ENCODE measurements at regions not wholly inside any gene's neighbourhood (a gene's known extent, or its start where the extent isn't known, plus 50 kb on each side); places are given as distances from the start of the nearest gene placed in this dataset.

DNA sequence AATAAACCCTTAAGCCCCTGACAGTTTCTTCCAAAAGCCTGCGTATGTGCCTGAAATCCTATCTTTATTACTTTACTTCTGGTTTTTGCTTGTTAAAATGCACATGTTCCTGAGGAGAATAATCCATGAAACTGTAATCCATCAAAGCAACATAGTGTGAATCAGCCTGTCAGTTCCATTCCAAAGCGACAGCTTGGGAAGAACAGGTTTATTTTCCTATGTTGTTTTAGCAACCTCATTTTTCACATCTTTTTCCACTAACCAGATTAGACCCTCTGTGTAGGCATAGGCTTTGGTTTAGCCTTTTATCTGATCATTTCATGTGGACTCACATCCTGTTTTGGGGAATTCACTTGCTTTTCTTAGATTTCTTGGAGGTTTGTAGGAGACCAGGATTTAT is 988.0 kb downstream of the SQOR start:
- Mint-ChIP-seq H3K4me3 (no peak overlapping the region), H3K4me1 (no peaks in the 10 kb centered on the region), H3K27ac (no peak overlapping the region), H3K9me3 (peaks cover 3 to 19% (median 15%) of the 10 kb centered on the region in 8 donors), H3K36me3 (no peaks in the 10 kb centered on the region), H3K27me3 (no peaks in the 10 kb centered on the region)
- Histone ChIP-seq H3K9me3 (ENCODE audit: control insufficient read depth in 1 of 2, low read length in 2 of 2) (peaks cover 0 to 4% of the 10 kb centered on the region in 2 donors), H3K4me1 (ENCODE audit: insufficient read depth, low read length) (no peaks in the 10 kb centered on the region), H3K27ac (ENCODE audit: low read depth, low read length) (no peak overlapping the region), H3K36me3 (ENCODE audit: insufficient read depth, low read length) (no peaks in the 10 kb centered on the region), H3K27me3 (ENCODE audit: insufficient read depth, low read length) (no peaks in the 10 kb centered on the region), H3K4me3 (ENCODE audit: low read length in 2 of 2) (no peak overlapping the region)
- ChIA-PET CTCF (ENCODE audit: partially characterized antibody) (no interaction called here), POLR2A (ENCODE audit: partially characterized antibody) (no interaction called here)
- intact Hi-C loops (cut with micrococcal nuclease): no loop called here
- DNase-seq: no peak

DNA sequence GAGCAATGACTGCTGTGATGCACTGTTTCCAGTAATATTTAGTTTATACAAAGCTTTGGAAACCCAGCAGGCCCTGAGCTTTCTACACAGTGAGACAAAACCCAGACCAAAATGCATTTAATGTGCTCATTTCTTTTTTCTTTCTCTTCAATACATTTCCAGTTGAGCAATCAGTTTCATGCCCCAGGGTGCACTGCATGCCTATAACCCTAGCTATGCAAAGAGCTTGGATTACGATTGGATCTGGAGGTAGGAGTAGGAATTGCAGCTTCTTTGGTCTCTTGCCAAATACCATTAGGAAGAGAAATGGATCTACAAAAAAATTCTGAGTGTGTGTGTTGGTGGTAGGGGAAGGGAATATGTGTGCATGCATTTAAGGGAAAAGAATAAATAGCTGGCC is 1001.4 kb downstream of the SQOR start:
- Histone ChIP-seq H3K27me3 (ENCODE audit: insufficient read depth, low read length) (no peaks in the 10 kb centered on the region), H3K9me3 (ENCODE audit: control insufficient read depth in 1 of 2, low read length in 2 of 2) (no peaks in the 10 kb centered on the region), H3K27ac (ENCODE audit: low read depth, low read length) (no peak overlapping the region), H3K4me1 (ENCODE audit: insufficient read depth, low read length) (no peaks in the 10 kb centered on the region), H3K36me3 (ENCODE audit: insufficient read depth, low read length) (no peaks in the 10 kb centered on the region), H3K4me3 (ENCODE audit: low read length in 2 of 2) (no peak overlapping the region)
- no peaks in the 10 kb centered on the region for H3K27me3 Mint-ChIP-seq
- H3K36me3 Mint-ChIP-seq: no peaks in the 10 kb centered on the region
- H3K4me1 Mint-ChIP-seq: no peaks in the 10 kb centered on the region
- H3K4me3 Mint-ChIP-seq: no peak overlapping the region
- intact Hi-C loops (cut with micrococcal nuclease): no loop called here
- POLR2A ChIA-PET (ENCODE audit: partially characterized antibody): no interaction called here
- DNase-seq: no peak
- H3K27ac Mint-ChIP-seq: no peak overlapping the region
- peaks cover 0 to 11% (median 4%) of the 10 kb centered on the region in 8 donors for H3K9me3 Mint-ChIP-seq
- CTCF ChIA-PET (ENCODE audit: partially characterized antibody): no interaction called here

DNA sequence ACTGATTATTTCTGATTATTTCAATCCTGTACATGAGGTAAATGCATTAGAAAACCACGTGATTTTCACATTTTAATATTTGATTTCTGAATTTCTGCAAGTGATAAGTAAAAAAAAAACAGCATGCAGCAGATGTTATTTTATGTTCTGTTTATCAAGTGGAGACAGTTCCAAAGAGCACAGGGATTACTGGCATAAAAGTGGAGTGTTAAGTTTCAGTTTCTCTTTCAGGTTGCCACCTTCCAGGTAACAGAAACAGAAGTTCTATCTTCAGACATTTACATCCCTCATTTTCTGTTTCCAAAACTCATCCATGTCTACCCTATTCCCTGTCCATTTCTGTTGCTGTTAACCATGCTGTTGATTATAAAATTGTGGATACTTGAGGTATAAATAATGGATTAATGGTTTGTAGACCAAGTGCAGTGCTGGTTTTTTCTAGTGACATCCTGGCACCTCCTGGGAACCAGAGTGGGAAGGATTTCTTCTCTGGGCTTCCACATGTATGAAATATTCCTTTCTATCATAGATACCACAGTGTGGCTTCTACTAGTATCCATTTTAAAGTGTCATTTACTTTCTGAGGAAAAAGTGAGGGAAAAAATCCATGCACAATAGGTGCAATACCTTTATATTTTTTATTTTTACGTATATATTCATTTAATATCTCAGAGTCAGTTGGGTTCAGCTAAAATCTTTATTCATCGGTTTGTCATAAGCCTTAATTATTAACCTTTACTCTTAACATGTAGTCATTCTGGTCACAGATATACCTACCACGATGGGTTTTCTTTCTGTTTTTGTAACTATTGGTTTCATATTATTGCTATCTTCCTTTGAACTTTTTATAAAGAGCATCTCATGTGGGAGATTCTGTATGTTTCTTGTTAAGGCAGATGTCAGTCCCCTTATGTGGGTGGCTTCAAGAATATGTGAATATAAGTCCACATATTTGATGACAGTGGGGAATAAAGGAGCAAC is 1010.0 kb downstream of the SQOR start:
- H3K27ac ChIP-seq (ENCODE audit: low read depth, low read length): no peak overlapping the region
- Mint-ChIP-seq H3K4me3 (no peak overlapping the region), H3K27me3 (no peaks in the 10 kb centered on the region), H3K9me3 (peaks cover 0 to 17% (median 5%) of the 10 kb centered on the region in 8 donors), H3K36me3 (no peaks in the 10 kb centered on the region), H3K4me1 (no peaks in the 10 kb centered on the region), H3K27ac (no peak overlapping the region)
- no peak overlapping the region for H3K4me3 ChIP-seq (ENCODE audit: low read length in 2 of 2)
- H3K36me3 ChIP-seq (ENCODE audit: insufficient read depth, low read length): no peaks in the 10 kb centered on the region
- H3K27me3 ChIP-seq (ENCODE audit: insufficient read depth, low read length): no peaks in the 10 kb centered on the region
- ChIA-PET CTCF (ENCODE audit: partially characterized antibody) (no interaction called here), POLR2A (ENCODE audit: partially characterized antibody) (no interaction called here)
- intact Hi-C loops (cut with micrococcal nuclease): no loop called here
- H3K9me3 ChIP-seq (ENCODE audit: control insufficient read depth in 1 of 2, low read length in 2 of 2): no peaks in the 10 kb centered on the region
- no peaks in the 10 kb centered on the region for H3K4me1 ChIP-seq (ENCODE audit: insufficient read depth, low read length)
- no peak for DNase-seq

DNA sequence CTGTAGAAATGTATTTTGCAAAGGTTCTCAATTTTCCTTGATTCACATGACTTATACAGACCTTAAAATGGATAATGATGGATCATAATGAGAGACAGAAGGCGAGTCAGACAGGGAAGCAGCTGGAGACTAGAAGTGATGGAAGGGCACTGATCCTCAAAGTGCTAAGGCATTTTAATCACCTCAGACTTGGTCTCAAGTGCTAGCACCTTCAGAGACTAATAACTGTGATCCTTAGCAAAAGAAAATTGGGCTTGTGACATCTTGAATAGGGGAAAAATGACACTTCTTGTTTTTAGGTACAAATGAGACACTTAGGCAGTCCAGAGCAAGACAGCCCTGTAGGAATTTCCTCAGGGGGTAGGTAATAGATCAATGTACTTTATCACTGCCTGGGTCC is 1011.7 kb downstream of the SQOR start:
- H3K9me3 Mint-ChIP-seq: peaks cover 0 to 20% (median 5%) of the 10 kb centered on the region in 8 donors
- ChIA-PET CTCF (ENCODE audit: partially characterized antibody) (no interaction called here), POLR2A (ENCODE audit: partially characterized antibody) (no interaction called here)
- no peak overlapping the region for H3K27ac Mint-ChIP-seq
- no peaks in the 10 kb centered on the region for H3K4me1 Mint-ChIP-seq
- no peak overlapping the region for H3K4me3 ChIP-seq (ENCODE audit: low read length in 2 of 2)
- no peaks in the 10 kb centered on the region for H3K36me3 ChIP-seq (ENCODE audit: insufficient read depth, low read length)
- intact Hi-C loops (cut with micrococcal nuclease): no loop called here
- H3K27me3 ChIP-seq (ENCODE audit: insufficient read depth, low read length): no peaks in the 10 kb centered on the region
- H3K27ac ChIP-seq (ENCODE audit: low read depth, low read length): no peak overlapping the region
- no peaks in the 10 kb centered on the region for H3K4me1 ChIP-seq (ENCODE audit: insufficient read depth, low read length)
- DNase-seq: no peak
- H3K9me3 ChIP-seq (ENCODE audit: control insufficient read depth in 1 of 2, low read length in 2 of 2): no peaks in the 10 kb centered on the region
- no peak overlapping the region for H3K4me3 Mint-ChIP-seq
- no peaks in the 10 kb centered on the region for H3K27me3 Mint-ChIP-seq
- no peaks in the 10 kb centered on the region for H3K36me3 Mint-ChIP-seq

DNA sequence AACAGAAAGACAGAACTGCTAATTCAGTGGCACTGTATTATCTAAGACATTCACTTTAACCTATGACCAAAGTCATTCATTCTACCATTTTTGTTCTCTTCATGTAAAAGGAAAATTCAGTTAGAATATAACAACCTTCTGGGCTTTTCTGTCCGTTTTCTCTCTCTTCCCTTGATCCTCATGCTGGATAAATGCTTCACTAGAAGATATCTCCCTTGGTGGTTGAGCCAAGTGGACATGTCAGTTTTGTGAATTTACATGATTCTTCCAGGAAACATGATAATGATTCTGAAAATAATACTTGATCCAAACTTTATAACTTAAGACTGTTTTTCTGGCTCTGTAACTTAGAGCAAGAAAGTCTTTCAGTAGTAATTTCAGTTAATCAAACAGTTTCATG is 1012.2 kb downstream of the SQOR start:
- H3K36me3 ChIP-seq (ENCODE audit: insufficient read depth, low read length): no peaks in the 10 kb centered on the region
- intact Hi-C loops (cut with micrococcal nuclease): no loop called here
- no peaks in the 10 kb centered on the region for H3K36me3 Mint-ChIP-seq
- POLR2A ChIA-PET (ENCODE audit: partially characterized antibody): no interaction called here
- H3K4me3 ChIP-seq (ENCODE audit: low read length in 2 of 2): no peak overlapping the region
- no peak overlapping the region for H3K27ac ChIP-seq (ENCODE audit: low read depth, low read length)
- H3K27ac Mint-ChIP-seq: no peak overlapping the region
- no peaks in the 10 kb centered on the region for H3K4me1 ChIP-seq (ENCODE audit: insufficient read depth, low read length)
- no peaks in the 10 kb centered on the region for H3K27me3 Mint-ChIP-seq
- CTCF ChIA-PET (ENCODE audit: partially characterized antibody): no interaction called here
- H3K4me1 Mint-ChIP-seq: no peaks in the 10 kb centered on the region
- H3K27me3 ChIP-seq (ENCODE audit: insufficient read depth, low read length): no peaks in the 10 kb centered on the region
- DNase-seq: no peak
- peaks cover 0 to 20% (median 6%) of the 10 kb centered on the region in 8 donors for H3K9me3 Mint-ChIP-seq
- H3K9me3 ChIP-seq (ENCODE audit: control insufficient read depth in 1 of 2, low read length in 2 of 2): no peaks in the 10 kb centered on the region
- H3K4me3 Mint-ChIP-seq: no peak overlapping the region

DNA sequence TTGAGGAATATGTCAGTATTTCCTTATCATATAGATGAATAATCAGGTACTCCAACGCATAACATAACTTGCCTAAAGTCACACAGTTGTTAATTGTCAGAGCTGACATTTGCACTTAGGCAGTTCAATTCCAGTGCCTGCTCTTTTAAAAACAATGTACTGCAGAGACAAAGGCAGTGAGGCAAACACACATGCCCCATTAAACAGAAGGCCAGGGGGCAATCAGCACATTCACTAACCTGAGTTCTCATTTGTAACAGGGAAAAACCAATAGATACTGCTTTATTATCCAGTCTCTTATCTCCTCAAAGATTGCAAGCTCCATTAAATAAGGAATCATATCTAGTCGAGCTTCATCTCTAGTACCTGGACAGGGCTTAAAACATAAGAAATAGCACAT is 1017.4 kb downstream of the SQOR start:
- no peaks in the 10 kb centered on the region for H3K4me1 Mint-ChIP-seq
- H3K27me3 ChIP-seq (ENCODE audit: insufficient read depth, low read length): no peaks in the 10 kb centered on the region
- intact Hi-C loops (cut with micrococcal nuclease): no loop called here
- H3K9me3 ChIP-seq (ENCODE audit: control insufficient read depth in 1 of 2, low read length in 2 of 2): no peaks in the 10 kb centered on the region
- H3K4me3 Mint-ChIP-seq: no peak overlapping the region
- H3K27me3 Mint-ChIP-seq: no peaks in the 10 kb centered on the region
- H3K36me3 ChIP-seq (ENCODE audit: insufficient read depth, low read length): no peaks in the 10 kb centered on the region
- H3K27ac Mint-ChIP-seq: no peak overlapping the region
- DNase-seq: no peak
- no peak overlapping the region for H3K4me3 ChIP-seq (ENCODE audit: low read length in 2 of 2)
- POLR2A ChIA-PET (ENCODE audit: partially characterized antibody): no interaction called here
- CTCF ChIA-PET (ENCODE audit: partially characterized antibody): no interaction called here
- H3K27ac ChIP-seq (ENCODE audit: low read depth, low read length): no peak overlapping the region
- H3K9me3 Mint-ChIP-seq: peaks cover 0 to 11% (median 3%) of the 10 kb centered on the region in 8 donors
- no peaks in the 10 kb centered on the region for H3K36me3 Mint-ChIP-seq
- no peaks in the 10 kb centered on the region for H3K4me1 ChIP-seq (ENCODE audit: insufficient read depth, low read length)

DNA sequence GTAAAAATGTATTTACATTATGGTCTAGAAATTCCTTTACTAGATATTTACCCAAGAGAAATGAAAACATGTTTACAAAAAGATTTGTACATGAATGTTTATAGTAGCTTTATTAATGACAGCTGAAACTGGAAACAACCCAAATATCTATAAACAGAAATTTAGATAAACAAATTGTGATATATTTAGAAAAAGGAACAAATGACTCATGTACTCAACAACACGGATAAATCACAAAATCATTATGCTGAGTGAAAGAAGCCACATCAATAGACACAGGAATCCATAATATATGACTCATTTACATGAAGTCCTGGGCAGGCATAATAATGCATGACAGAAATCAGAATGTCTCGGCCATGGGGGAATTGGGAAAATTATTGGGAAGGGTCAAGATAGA is 1020.2 kb downstream of the SQOR start:
- POLR2A ChIA-PET (ENCODE audit: partially characterized antibody): no interaction called here
- peaks cover 0 to 11% (median 5%) of the 10 kb centered on the region in 8 donors for H3K9me3 Mint-ChIP-seq
- Histone ChIP-seq H3K9me3 (ENCODE audit: control insufficient read depth in 1 of 2, low read length in 2 of 2) (no peaks in the 10 kb centered on the region), H3K4me3 (ENCODE audit: low read length in 2 of 2) (no peak overlapping the region), H3K27ac (ENCODE audit: low read depth, low read length) (no peak overlapping the region), H3K27me3 (ENCODE audit: insufficient read depth, low read length) (no peaks in the 10 kb centered on the region), H3K36me3 (ENCODE audit: insufficient read depth, low read length) (no peaks in the 10 kb centered on the region), H3K4me1 (ENCODE audit: insufficient read depth, low read length) (no peaks in the 10 kb centered on the region)
- no peaks in the 10 kb centered on the region for H3K27me3 Mint-ChIP-seq
- H3K36me3 Mint-ChIP-seq: no peaks in the 10 kb centered on the region
- no peaks in the 10 kb centered on the region for H3K4me1 Mint-ChIP-seq
- no peak overlapping the region for H3K27ac Mint-ChIP-seq
- CTCF ChIA-PET (ENCODE audit: partially characterized antibody): no interaction called here
- H3K4me3 Mint-ChIP-seq: no peak overlapping the region
- no peak for DNase-seq
- intact Hi-C loops (cut with micrococcal nuclease): no loop called here
